ENCODE measurements at regions not wholly inside any gene's neighbourhood (a gene's known extent, or its start where the extent isn't known, plus 50 kb on each side); places are given as distances from the start of the nearest gene placed in this dataset.
A peak's percentile ranks its signal among the peaks of the same experiment; 100 is the strongest.

- Mint-ChIP-seq H3K27me3 (ENCODE audit: low read depth, poor library complexity) (peaks cover 6% of the 10 kb centered on the region), H3K9me3 (peaks cover 3% of the 10 kb centered on the region), H3K4me1 (peaks cover 15% of the 10 kb centered on the region), H3K4me3 (no peak overlapping the region), H3K36me3 (ENCODE audit: low read depth) (no peaks in the 10 kb centered on the region), H3K27ac (no peak overlapping the region)
- DNase-seq, result no peak
- TF ChIP-seq CTCF (IDR thresholded peaks at IDR 0.05), result no peak
These were observed 151.3 kb upstream of the PELI1 start for GRCh38 chr2:64295326-64296139.

GRCh38 chr2:64296140-64296480, 151.9 kb upstream of the PELI1 start:
- peaks cover 15% of the 10 kb centered on the region for H3K4me1 Mint-ChIP-seq
- H3K27me3 Mint-ChIP-seq (ENCODE audit: low read depth, poor library complexity), result peaks cover 6% of the 10 kb centered on the region
- no peak for DNase-seq
- TF ChIP-seq CTCF (IDR thresholded peaks at IDR 0.05), result no peak
- H3K9me3 Mint-ChIP-seq, result peaks cover 3% of the 10 kb centered on the region
- no peak overlapping the region for H3K27ac Mint-ChIP-seq
- H3K36me3 Mint-ChIP-seq (ENCODE audit: low read depth), result no peaks in the 10 kb centered on the region
- no peak overlapping the region for H3K4me3 Mint-ChIP-seq

GRCh38 chr2:64296695-64297346, 152.6 kb upstream of the PELI1 start:
- no peak overlapping the region for H3K4me3 Mint-ChIP-seq
- peak; percentile 46 for DNase-seq

DNA sequence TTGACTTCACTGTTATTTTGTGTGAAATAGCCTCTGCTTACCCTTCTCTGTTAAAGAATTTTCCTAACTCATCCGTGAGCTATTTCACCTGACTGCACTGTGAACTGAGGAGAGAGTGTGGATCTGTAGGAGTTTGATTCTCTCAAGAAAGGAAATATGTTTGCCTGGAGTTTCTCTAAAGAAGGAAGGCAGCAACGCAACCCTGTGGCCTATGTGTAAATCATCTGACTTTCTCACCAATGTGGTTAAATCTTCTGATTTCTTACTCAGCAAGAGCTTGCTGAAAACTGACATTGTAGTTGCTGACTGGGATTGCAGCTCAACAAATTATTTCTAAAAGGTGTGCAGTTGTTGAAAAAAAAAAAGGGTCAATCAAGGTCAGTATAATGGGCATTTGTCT, 153.9 kb upstream of the PELI1 start:
- no peak overlapping the region for H3K4me3 Mint-ChIP-seq

More at GRCh38 chr2:64296695-64297346, 152.6 kb upstream of the PELI1 start:
- H3K36me3 Mint-ChIP-seq (ENCODE audit: low read depth), result no peaks in the 10 kb centered on the region
- peaks cover 6% of the 10 kb centered on the region for H3K27me3 Mint-ChIP-seq (ENCODE audit: low read depth, poor library complexity)
- H3K27ac Mint-ChIP-seq, result no peak overlapping the region
- H3K9me3 Mint-ChIP-seq, result peaks cover 3% of the 10 kb centered on the region
- peaks cover 15% of the 10 kb centered on the region for H3K4me1 Mint-ChIP-seq
- no peak for TF ChIP-seq CTCF (IDR thresholded peaks at IDR 0.05)

DNA sequence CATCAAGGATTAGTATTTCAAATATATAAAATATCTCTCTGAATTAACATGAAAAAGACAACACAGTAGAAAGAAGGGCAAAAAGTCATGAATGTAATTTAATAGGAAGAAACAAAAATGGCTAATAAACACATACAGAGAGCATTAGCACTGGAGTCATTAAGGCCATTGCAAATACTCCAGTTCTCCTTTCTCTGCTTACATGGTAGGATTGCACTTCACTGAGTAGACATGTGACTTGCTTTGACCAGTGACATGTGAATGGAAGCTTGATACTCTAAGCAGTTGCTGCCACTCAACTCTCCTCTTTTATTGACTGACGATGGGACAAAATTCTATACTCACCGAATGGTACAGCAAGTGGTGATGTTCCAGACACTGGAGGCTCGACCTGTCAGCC, 153.9 kb upstream of the LGALSL start:
- no peak for DNase-seq
- H3K4me3 Mint-ChIP-seq, result no peak overlapping the region
- no peak overlapping the region for H3K27ac Mint-ChIP-seq
- no peaks in the 10 kb centered on the region for H3K9me3 Mint-ChIP-seq
- H3K36me3 Mint-ChIP-seq (ENCODE audit: low read depth), result no peaks in the 10 kb centered on the region
- peaks cover 6% of the 10 kb centered on the region for H3K27me3 Mint-ChIP-seq (ENCODE audit: low read depth, poor library complexity)
- TF ChIP-seq CTCF (IDR thresholded peaks at IDR 0.05), result no peak
- H3K4me1 Mint-ChIP-seq, result peaks cover 10% of the 10 kb centered on the region

More for the DNA sequence above, 153.9 kb upstream of the PELI1 start:
- Mint-ChIP-seq H3K4me1 (peaks cover 15% of the 10 kb centered on the region), H3K27me3 (ENCODE audit: low read depth, poor library complexity) (peaks cover 6% of the 10 kb centered on the region), H3K9me3 (no peaks in the 10 kb centered on the region), H3K36me3 (ENCODE audit: low read depth) (no peaks in the 10 kb centered on the region), H3K27ac (no peak overlapping the region)
- no peak for TF ChIP-seq CTCF (IDR thresholded peaks at IDR 0.05)
- DNase-seq, result no peak
